IgD-negative memory B cell (primary cell): ENCODE measurements at regions not wholly inside any gene's neighbourhood (a gene's known extent, or its start where the extent isn't known, plus 50 kb on each side); places are given as distances from the start of the nearest gene placed in this dataset.

ENCODE experiments used
- H3K27ac Mint-ChIP-seq, 3 donors: one replicate each; pipeline ENCODE4 v1.8.0; 2020 to 2022; ENCODE audit warnings: mild to moderate bottlenecking in 3 of 3, mixed read lengths in 3 of 3, moderate library complexity in 1 of 3
- H3K27me3 Mint-ChIP-seq: one replicate; pipeline ENCODE4 v1.8.0; 2021; ENCODE audit warnings: mixed read lengths
- H3K36me3 Mint-ChIP-seq: one replicate; pipeline ENCODE4 v1.8.0; 2020; ENCODE audit warnings: mild to moderate bottlenecking, mixed read lengths
- H3K4me1 Mint-ChIP-seq, 3 donors: one replicate each; pipeline ENCODE4 v1.8.0; 2020 to 2022; ENCODE audit warnings: mixed read lengths in 3 of 3, mild to moderate bottlenecking in 1 of 3
- H3K4me3 Mint-ChIP-seq, 4 donors: one replicate each; pipeline ENCODE4 v1.8.0; 2020 to 2022; ENCODE audit warnings: mild to moderate bottlenecking in 4 of 4, mixed read lengths in 4 of 4, moderate library complexity in 3 of 4
- H3K9me3 Mint-ChIP-seq, 3 donors: one replicate each; pipeline ENCODE4 v1.8.0; 2020 to 2021; ENCODE audit warnings: mixed read lengths in 3 of 3, mild to moderate bottlenecking in 1 of 3

DNA sequence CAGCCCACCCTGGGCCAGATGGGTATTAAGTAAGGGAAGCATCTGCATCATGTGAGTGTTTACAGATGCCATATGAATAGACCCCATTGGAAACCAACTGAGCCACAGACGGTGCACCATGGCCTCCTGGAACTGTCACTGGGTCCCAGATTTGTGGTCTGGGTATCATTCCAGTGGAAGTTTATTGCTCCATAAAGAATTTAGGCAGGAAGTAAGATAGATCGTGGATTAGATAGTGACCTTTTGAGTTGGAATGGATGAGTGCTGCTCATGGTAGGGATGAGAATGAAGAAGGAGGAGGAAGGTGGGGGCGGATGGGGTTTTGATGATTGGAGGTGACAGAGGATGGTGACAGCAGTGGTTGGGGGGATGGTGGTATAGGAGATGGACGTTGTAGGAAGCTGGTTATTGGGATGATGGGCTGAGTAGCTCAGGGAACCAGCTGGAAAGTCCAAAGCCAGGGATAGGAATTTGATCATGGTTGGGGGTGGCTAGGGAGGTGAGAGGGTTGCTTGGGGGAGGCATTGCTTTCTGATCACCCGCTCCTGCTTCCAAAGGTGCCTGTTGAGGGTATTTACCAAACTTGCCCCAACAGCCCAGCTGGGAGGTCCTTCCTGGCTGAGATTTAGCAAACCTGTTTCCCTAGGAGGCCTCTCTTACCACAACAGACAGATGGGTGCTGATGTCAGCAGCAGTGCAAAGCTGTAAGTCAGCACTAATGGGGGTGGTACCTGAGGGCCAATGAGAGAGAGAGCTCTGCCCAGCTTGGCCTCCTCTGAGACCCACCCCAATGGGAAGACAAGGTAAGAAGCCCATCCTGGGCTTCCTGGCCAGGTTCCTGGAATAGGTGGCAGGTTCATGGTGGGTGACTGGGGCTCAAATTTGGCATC is 78.0 kb downstream of the VEGFA start:
- peaks cover 5% of the 10 kb centered on the region for H3K36me3 Mint-ChIP-seq
- H3K9me3 Mint-ChIP-seq = no peaks in the 10 kb centered on the region
- no peak overlapping the region for H3K4me3 Mint-ChIP-seq
- H3K4me1 Mint-ChIP-seq = no peaks in the 10 kb centered on the region
- peak overlapping the region in 1 of 3 donors; percentile 75 for H3K27ac Mint-ChIP-seq
- H3K27me3 Mint-ChIP-seq = peaks cover 5% of the 10 kb centered on the region

GRCh38 chr6:43846556-43846955 is 76.5 kb downstream of the VEGFA start:
- Mint-ChIP-seq H3K27ac (no peak overlapping the region), H3K36me3 (peaks cover 5% of the 10 kb centered on the region), H3K27me3 (peaks cover 5% of the 10 kb centered on the region), H3K9me3 (no peaks in the 10 kb centered on the region), H3K4me3 (no peak overlapping the region), H3K4me1 (no peaks in the 10 kb centered on the region)

- H3K4me1 Mint-ChIP-seq = no peaks in the 10 kb centered on the region
These were observed 75.6 kb downstream of the VEGFA start for GRCh38 chr6:43845646-43846045.

GRCh38 chr6:43843669-43844171 is 73.7 kb downstream of the VEGFA start:
- Mint-ChIP-seq H3K4me3 (no peak overlapping the region), H3K36me3 (peaks cover 5% of the 10 kb centered on the region), H3K27me3 (peaks cover 5% of the 10 kb centered on the region), H3K27ac (no peak overlapping the region), H3K9me3 (no peaks in the 10 kb centered on the region), H3K4me1 (no peaks in the 10 kb centered on the region)

More at GRCh38 chr6:43845646-43846045, 75.6 kb downstream of the VEGFA start:
- H3K27me3 Mint-ChIP-seq = peaks cover 5% of the 10 kb centered on the region
- no peak overlapping the region for H3K4me3 Mint-ChIP-seq
- H3K27ac Mint-ChIP-seq = no peak overlapping the region
- H3K36me3 Mint-ChIP-seq = peaks cover 5% of the 10 kb centered on the region
- no peaks in the 10 kb centered on the region for H3K9me3 Mint-ChIP-seq

DNA sequence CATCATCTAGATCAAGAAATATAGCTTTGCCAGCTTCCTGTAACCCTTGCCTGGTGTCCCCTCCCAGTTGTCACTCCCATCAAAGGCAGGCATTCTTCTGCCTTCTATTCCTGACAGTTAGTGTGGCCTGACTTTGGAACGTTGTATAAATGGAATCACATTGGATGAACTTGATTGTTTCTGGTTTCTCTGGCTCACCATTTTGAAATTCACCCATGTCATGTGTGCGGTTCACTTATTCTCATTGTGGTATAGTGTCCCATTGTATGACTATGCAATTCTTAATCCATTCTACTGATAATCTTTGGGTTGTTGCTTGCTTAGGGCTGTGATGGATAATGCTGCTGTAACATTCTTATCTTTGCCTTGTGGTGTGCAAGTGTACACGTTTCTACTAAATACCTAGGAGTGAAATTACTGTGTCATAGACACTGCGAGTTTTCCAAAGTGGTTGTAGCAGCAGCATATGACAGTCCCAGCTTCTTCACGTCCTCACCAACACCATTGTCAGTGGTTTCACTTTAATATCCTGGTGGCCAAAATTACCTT is 73.2 kb downstream of the VEGFA start:
- H3K9me3 Mint-ChIP-seq = no peaks in the 10 kb centered on the region
- H3K36me3 Mint-ChIP-seq = peaks cover 5% of the 10 kb centered on the region
- no peak overlapping the region for H3K4me3 Mint-ChIP-seq
- no peaks in the 10 kb centered on the region for H3K4me1 Mint-ChIP-seq
- H3K27ac Mint-ChIP-seq = no peak overlapping the region
- H3K27me3 Mint-ChIP-seq = peaks cover 5% of the 10 kb centered on the region

- H3K9me3 Mint-ChIP-seq = no peaks in the 10 kb centered on the region
- H3K36me3 Mint-ChIP-seq = peaks cover 2% of the 10 kb centered on the region
- H3K27ac Mint-ChIP-seq = no peak overlapping the region
- H3K4me1 Mint-ChIP-seq = no peaks in the 10 kb centered on the region
- no peak overlapping the region for H3K4me3 Mint-ChIP-seq
- peaks cover 5% of the 10 kb centered on the region for H3K27me3 Mint-ChIP-seq
These were observed 72.3 kb downstream of the VEGFA start for GRCh38 chr6:43842231-43842794.

GRCh38 chr6:43840490-43841218 is 70.6 kb downstream of the VEGFA start:
- no peak overlapping the region for H3K27ac Mint-ChIP-seq
- H3K9me3 Mint-ChIP-seq = no peaks in the 10 kb centered on the region
- H3K36me3 Mint-ChIP-seq = peaks cover 2% of the 10 kb centered on the region
- H3K27me3 Mint-ChIP-seq = peaks cover 5% of the 10 kb centered on the region
- no peaks in the 10 kb centered on the region for H3K4me1 Mint-ChIP-seq
- H3K4me3 Mint-ChIP-seq = no peak overlapping the region

DNA sequence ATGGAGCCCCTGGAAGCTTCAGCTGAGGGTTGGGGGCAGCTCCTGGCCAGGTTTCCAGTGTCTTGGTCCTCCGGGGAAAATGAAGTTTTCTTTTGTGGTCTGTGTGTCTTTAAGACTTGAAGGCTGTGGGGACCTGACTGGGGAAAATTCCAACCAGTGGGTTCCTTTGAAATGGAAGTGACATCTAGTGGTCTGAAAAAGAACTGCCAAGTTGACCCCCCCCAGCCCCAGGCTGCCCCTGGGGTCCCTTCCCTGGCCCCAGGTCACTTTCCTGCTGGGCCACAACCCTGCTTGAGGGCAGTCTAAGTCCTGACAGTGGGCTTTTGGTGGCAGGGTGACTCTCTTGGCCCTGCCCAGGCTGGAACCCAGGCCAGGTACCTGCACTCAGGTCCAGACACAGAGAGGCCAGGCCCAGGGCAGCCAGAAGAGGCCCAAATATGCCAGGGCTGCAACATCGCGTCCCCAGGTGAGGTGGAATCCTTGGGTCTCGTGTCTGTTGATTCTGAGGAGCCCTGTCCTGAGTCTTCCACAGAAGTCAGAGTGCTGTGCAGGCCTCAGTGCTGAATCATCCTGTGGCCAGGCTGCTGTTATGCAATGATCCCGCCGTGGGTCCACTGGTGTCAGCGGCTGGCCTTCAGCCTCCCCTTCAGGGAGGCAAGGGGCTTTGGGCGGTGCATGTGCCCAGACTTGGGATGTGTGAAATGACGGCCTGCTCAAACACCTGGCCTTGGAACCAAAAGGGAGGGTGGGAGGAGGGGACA is 68.4 kb downstream of the VEGFA start:
- Mint-ChIP-seq H3K36me3 (no peaks in the 10 kb centered on the region), H3K9me3 (no peaks in the 10 kb centered on the region), H3K4me3 (no peak overlapping the region), H3K4me1 (no peaks in the 10 kb centered on the region), H3K27me3 (no peaks in the 10 kb centered on the region), H3K27ac (no peak overlapping the region)

DNA sequence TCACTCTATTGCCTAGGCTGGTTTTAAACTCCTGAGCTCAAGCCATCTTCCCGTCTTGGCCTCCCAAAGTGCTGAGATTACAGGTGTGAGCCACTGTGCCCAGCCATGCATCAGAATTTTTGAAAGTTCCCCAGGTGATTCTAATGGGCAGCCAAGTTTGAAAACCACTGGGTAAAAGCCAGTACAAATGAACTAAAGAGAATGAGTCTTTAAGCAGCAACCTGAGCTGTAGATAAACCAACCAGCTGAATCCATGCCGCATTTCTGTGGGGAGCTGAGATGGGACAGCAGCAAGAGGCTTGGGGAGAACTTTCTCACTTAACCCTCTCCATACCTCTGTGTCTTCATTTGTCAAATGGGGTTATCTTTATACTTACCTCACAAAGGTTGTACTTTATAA is 67.5 kb downstream of the VEGFA start:
- H3K27me3 Mint-ChIP-seq = no peaks in the 10 kb centered on the region
- no peak overlapping the region for H3K27ac Mint-ChIP-seq
- H3K4me3 Mint-ChIP-seq = no peak overlapping the region
- no peaks in the 10 kb centered on the region for H3K36me3 Mint-ChIP-seq
- H3K4me1 Mint-ChIP-seq = no peaks in the 10 kb centered on the region
- no peaks in the 10 kb centered on the region for H3K9me3 Mint-ChIP-seq

- no peaks in the 10 kb centered on the region for H3K27me3 Mint-ChIP-seq
- no peaks in the 10 kb centered on the region for H3K9me3 Mint-ChIP-seq
- H3K27ac Mint-ChIP-seq = no peak overlapping the region
- no peaks in the 10 kb centered on the region for H3K36me3 Mint-ChIP-seq
- no peaks in the 10 kb centered on the region for H3K4me1 Mint-ChIP-seq
- H3K4me3 Mint-ChIP-seq = no peak overlapping the region
These were observed 66.7 kb downstream of the VEGFA start for GRCh38 chr6:43836507-43837240.
